ENCODE measurements at regions not wholly inside any gene's neighbourhood (a gene's known extent, or its start where the extent isn't known, plus 50 kb on each side); places are given as distances from the start of the nearest gene placed in this dataset.
"Not testable (repeated sequence)": the region's sequence is repeated elsewhere in the genome, so short reads cannot be mapped to it uniquely, and the experiment has no call there.

DNA sequence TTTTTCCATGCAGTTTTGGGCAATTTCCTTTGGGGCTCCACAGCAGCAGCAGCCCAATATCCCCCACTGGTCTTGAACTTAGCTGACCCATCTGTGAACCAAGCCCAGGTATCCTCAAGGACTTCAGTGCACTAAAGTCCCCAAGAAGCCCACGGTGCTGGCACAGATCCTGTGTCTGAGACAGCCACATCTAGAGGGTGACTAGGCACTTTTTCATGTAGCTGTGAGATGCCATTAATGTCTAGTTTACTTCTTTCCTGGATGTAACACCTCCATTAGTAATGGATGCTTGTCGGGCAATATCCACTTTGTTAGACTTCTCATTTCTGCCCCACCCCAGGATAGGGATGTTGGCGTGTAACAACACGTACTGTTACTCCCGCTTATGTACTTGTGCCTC is 117.9 kb downstream of the GPCPD1 start:
- DNase-seq (ENCODE audit: low spot score) = no peak

GRCh38 chr20:5491455-5491854 is 119.4 kb downstream of the GPCPD1 start:
- no peak for DNase-seq (ENCODE audit: low spot score)

DNA sequence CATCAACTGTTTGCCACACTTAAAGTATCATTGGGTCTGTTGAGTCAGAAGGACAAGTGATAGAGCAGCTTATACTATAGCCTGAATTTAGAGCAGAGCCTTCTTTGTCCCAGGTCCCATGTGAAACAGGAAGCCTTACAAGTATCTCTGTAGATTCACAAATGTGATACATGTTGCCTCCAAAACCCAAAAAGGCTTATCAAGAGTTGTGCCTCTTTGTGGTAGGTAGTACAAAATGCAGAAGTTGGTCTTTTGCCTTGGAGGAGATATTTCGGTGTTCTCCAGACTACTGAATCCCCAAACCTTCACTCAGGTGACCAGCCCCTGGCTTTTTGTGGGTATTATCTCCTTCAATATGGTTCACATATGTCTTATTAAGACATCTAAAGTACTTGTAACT is 121.2 kb downstream of the GPCPD1 start:
- DNase-seq (ENCODE audit: low spot score) = no peak

GRCh38 chr20:5488823-5489222 is 122.0 kb downstream of the GPCPD1 start:
- no peak for DNase-seq (ENCODE audit: low spot score)

DNA sequence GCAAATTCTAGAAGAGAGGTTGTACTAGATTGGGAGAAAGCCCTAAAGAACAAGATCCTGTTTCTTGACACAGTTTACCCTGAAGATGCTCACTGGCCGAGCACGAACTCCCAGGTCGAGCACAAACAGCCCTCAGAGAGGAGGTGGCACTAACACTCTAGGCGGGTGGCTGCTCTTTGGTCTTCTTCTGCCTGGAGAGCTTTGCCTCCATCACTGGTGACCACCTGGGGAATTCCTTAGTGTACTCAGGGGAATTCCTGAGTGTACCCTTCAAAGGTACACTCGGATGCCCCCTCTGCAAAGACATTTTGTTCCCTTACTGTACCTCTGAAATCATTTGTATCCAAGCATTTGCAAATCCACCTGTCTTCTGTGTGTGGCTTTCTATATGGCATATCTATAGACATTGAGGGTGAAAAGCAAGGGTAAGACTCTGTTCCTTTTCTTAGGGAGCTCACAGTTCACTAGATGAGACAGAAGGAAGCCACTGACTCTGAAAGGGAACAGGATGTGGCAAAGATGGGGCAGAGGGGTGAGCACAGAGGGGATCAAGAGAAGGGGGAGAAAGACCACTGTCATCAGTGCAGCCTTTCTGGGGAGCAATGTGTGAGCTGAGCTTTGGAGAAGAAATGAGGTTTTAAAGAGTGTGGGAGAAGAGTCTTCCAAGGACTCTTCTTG is 124.3 kb downstream of the GPCPD1 start:
- no peak for DNase-seq (ENCODE audit: low spot score)

DNA sequence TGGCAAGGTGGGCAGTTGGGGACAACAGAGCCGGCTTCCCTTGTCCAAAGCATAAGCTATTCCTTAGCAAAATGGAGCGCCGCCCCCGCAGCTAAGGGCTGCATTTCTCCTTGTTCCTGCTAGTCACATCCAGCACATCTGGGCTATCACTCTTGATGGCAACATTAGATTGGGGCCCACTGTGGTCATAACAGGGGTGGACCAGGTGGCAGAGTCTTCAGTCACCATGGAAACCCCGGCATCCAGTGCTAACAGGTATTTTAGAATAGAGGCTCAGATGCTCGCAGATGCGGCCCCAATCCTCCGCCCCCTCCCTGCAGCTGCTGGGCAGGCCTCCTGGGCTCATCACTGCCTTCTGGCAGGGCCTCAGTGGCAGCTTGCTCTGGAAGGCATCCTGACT is 125.9 kb downstream of the GPCPD1 start:
- DNase-seq (ENCODE audit: low spot score) = no peak

DNA sequence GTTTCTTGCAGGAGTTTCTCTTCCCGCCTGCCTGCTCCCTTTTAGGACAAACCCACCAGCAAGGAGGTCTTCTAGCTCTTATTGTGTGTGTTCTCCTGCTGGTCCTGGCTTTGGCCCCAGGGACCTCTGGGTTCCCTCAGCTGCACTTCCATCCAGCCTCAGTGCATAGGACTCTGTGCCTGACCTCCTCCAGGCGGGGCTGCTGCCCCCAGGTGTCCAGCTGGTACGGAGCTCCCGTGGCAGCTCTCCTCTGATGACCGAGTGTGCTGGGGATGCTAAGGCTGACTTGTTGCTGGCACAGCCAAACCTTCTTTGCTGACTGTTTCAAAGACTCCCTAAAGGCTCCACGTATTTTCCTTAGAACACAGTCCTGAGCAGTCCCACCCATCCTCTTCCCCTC is 126.5 kb downstream of the GPCPD1 start:
- no peak for DNase-seq (ENCODE audit: low spot score)

DNA sequence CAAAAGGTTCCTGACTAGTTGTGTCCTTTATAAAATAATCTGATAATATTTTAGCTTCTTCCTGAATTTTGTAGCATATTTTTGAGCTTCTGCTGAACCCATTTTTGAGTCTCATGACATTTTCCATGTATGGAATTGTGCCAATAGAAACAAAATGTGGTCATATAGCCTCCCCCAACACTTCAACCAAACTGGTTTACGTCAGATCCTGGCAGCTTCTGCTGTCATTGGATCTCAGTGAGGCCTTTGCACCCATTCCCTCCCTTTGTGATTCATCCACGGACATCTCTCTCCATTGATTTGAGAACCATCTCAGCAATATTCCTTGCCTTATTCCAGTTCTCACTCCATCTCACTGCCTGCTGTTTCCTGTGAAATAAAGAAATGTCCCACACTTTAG is 128.0 kb downstream of the GPCPD1 start:
- DNase-seq (ENCODE audit: low spot score) = no peak

DNA sequence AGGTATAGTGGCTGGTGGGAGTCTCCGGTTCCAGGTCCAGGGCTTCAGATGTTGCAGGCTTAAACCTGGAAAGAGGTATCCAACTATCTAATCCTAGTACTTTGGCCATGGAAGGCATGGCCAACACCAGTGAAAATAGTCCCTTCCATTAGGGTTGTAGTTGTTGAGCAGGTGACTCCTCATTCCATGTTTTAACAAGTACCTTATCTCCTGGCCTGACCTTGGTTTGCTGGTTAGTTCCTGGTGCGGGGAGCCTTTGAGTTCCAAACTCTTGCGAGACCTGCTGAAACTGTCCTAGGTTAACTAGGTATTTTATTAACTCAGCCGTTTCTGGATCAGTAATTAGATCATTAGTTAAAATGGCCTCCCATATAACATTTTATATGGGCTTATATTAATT is 128.9 kb downstream of the GPCPD1 start:
- DNase-seq (ENCODE audit: low spot score) = no peak

DNA sequence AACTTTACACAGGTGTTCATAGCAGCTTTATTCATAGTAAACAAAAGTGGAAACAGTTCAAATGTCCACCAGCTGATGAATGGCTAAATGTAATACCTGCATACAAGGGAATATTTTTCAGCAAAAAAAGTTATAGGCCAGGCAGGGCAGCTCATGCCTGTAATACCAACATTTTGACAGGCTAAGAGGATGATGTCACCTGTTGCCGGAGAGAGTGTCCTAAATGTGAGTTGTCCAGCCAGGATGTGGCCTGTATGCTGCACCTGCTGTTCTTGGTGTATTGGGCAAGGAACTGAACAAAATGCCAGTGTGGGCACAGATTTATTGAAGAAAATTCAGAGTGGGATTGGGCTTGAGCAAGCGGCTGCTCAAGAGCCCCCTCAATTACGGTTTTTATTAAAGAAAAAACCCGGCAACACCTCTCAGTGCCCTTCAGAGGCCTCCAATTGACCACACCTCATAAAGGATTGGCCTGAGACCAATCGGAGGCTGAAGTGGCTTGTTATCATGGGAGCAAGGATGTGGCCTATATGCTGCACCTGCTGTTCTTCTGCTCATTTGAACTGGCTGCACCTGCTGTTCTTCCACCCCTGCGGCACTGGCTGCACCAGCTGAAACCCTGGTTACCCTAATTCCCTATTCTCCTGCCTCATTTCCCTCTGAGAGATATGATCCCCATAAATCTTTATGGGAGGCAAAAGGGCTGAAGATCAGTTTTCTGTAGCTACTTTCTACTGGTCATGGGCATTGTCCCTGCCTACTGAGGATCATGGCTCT is 129.8 kb downstream of the GPCPD1 start:
- no peak for DNase-seq (ENCODE audit: low spot score)

DNA sequence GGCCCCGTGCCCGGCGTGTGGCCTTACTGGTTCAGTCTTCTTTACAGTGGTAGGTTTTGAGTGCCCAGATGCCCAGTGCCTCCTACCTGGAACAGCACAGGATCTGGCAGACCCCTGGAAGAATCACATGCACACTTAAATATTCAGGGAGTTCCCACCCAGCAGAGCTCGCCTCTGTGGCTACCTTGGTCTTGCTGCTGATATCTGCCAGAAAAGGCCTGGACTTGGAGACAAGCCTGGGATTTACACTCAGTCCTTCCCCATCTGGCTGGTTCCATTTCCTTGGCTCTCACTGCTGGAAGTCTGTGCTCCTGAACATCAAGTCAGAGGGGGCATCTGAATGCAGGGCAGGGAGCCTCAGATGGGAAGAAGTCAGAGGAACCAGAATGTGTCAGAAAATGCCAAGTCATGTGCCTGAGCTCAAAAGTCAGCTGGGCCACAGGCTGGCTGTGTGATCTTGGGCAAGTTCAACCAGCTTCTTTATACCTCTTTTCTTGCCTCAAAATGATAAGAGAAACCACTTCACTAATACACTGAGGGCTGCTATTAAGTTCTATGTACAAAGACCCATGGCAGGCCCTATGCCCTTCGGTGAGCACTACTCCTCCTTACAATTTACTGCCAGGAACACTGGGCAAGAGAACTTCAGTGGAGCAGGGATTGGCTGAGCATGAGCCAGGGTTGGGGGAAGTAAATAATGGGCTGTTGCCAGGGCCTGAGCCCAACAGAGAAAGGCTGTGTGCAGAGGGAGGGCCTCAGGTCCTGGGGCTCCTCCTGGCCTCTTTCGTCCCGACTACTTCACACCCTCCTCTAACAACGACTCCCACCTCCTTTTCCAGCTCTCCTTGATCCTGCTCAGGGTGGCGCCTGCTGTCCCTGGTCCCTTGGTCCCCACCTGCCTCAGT is 135.9 kb downstream of the GPCPD1 start:
- DNase-seq (ENCODE audit: low spot score) = no peak

GRCh38 chr20:5471866-5472265 is 138.9 kb downstream of the GPCPD1 start:
- DNase-seq (ENCODE audit: low spot score) = not testable (repeated sequence)

- DNase-seq (ENCODE audit: low spot score) = no peak
Measured at GRCh38 chr20:5471368-5471767, 139.4 kb downstream of the GPCPD1 start.

GRCh38 chr20:5470943-5471342 is 139.9 kb downstream of the GPCPD1 start:
- DNase-seq (ENCODE audit: low spot score) = no peak

DNA sequence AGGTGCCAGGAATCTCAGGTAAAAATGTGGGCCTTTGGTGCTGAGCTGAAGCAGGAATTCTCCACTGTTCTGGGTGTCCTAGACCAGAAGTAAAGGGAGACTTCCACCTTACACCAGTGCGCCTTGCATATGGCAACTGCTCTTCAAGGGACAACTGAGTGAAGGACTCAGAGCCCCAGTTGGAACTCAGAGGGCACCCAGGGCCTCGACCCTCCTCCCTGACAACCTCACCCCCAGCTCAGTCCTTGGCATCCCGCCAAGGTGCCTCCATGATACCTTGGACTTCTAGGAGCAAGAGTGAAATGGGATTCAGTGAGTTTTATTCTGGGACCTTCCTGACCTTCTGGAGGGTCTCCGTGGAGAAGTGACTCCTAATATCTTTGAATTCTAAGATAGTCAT is 140.3 kb downstream of the GPCPD1 start:
- DNase-seq (ENCODE audit: low spot score) = no peak

DNA sequence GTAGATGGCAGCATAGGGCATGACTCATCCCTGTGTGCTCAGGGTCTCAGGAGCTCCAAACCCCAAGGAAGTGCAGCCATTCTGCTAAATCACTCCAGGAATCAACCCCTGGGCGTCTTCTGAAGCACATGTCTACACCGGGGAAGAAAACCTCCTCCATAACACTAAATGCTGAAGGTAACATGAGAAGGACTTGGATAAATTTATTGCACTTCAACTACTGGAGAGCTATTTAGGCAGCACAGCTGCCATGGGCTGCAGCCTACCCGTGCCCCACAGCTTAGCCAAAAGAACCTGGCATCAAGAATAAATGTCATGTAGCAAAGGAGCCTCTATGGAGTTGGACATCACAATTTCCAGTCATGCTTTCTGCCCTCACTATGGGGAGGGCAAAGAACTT is 141.7 kb downstream of the GPCPD1 start:
- DNase-seq (ENCODE audit: low spot score) = no peak

DNA sequence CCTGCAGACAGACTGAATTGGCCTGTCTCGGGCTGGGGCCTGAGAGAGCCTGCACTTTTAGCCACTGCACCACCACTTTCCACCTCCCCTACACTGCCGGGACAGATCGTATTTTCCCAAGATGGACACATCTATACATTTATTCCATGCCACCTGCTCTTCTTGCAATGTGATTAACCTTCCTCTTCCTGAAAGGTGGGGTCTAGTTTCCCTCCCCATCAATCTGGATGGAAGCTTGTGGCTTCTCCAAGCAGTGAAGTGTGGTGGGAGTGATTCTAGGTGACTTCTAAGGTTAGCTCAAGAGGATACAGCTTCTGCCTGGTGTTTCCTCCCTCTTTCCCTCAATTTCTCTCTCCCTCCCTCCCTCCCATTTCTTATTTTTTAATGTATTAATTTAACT is 143.7 kb downstream of the GPCPD1 start:
- DNase-seq (ENCODE audit: low spot score) = no peak

DNA sequence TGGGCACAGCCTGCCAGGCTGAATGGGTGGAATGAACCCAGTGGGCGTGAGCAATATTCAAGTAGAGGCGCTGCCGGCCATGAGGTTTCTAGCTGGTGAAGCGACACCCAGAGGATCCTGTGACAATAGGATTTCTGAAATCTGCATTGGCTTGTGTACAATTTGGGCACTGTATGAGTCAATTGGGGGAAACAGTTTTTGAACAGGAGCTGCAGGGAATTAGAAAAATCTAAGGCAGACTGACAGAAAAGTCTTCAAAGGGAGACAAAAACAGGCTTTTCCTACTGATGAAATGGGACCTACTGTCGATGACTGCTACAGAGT is 145.2 kb downstream of the GPCPD1 start:
- DNase-seq (ENCODE audit: low spot score) = no peak

DNA sequence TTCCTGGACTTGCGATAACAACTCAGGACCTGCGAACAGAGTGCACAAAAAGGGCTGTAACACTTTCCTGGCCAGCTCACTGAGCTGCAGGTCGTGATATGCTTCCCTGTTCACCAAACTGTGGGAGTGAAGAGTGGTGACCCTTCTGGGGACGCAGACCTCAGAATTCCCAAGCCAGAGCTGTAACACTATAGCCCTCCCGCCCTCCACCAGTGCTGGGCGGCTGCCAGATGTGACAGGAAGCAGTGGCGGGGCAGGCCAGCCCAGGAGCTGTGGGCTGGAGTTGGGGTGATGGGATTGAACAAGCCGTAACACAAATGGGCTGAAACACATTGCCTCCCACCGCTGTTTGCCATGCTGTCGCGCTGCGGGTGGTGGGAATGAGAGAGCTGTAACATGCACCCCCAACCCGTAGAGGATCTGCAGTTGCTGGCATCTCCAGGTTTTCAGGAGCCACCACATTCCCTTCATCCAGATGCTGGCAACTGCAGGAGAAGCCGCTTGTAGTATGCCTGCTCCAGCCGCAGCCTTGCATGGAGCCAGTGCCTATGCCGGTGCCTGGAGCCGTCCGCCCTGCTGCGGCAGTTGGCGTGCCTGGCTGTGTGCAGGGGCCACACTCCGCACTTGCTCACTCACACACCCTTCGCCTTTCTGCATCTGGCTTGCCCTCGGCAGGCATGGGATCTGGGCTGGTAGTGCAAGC is 145.8 kb downstream of the GPCPD1 start:
- no peak for DNase-seq (ENCODE audit: low spot score)

- DNase-seq (ENCODE audit: low spot score) = no peak
Measured at GRCh38 chr20:5463007-5463686, 146.4 kb upstream of the PROKR2 start.

GRCh38 chr20:5453745-5454144 is 137.0 kb upstream of the PROKR2 start:
- DNase-seq (ENCODE audit: low spot score) = not testable (repeated sequence)

Measured in ureter (tissue), 1 donor.